GM23338 (cell line): ENCODE measurements at regions not wholly inside any gene's neighbourhood (a gene's known extent, or its start where the extent isn't known, plus 50 kb on each side); places are given as distances from the start of the nearest gene placed in this dataset. TPM values are rescaled to one million over a fixed set of nuclear protein-coding genes. Genes with fewer than 3 reads are reported as not detected.

Experiments
- small RNA-seq: library from RNA; depleted of rRNA; stranded (forward); fragments of <200 nt; gene quantifications from one replicate; pipeline ENCODE3, GENCODE V24; 2014; ENCODE audit warnings: low replicate concordance

Small RNA genes in the stretch of these regions (small RNA-seq; reads per million reads assigned to genes)
- gene AC108706.1 (not detected), gene RNU6-1129P (not detected)
